ENCODE measurements at regions not wholly inside any gene's neighbourhood (a gene's known extent, or its start where the extent isn't known, plus 50 kb on each side); places are given as distances from the start of the nearest gene placed in this dataset.
"Not testable (repeated sequence)": the region's sequence is repeated elsewhere in the genome, so short reads cannot be mapped to it uniquely, and the experiment has no call there.

DNA sequence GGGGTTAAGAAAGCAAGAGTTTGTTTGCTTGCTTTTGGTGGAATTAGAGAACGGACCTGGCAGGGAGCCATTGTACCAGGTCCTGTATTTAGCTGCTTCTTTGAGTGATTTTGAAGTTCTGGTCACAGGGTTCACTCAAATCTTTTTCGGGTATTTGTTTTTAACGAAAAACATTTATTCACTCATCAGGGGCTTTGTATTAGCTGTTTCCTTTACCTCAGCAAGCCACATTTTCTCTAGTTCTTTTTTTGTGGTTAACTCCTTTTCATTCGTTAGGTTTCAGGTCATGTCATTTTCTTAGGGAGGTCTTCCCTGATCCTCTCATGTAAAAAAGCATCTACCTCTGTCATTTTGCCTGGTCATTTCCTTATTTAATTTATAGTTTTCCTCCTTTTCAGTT, 1502.2 kb downstream of the GRIK2 start:
- DNase-seq (ENCODE audit: low read depth) = no peak

DNA sequence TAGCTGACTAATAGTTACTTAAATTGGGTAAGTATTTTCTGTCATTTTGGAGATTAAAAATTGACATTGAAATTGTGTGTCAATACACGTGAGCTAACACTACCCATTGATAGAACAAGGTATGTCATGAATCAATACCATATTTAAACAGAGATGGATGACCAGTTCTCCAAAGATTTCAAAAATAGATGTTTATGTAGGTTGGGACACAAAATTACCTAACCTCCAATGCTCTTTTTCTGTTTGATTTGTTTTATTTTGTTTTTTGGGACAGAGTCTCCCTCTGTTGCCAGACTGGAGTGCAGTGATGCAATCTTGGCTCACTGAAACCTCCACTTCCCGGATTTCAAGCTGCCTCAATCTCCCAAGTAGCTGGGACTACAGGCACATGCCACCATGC, 1491.7 kb downstream of the GRIK2 start:
- DNase-seq (ENCODE audit: low read depth) = no peak

DNA sequence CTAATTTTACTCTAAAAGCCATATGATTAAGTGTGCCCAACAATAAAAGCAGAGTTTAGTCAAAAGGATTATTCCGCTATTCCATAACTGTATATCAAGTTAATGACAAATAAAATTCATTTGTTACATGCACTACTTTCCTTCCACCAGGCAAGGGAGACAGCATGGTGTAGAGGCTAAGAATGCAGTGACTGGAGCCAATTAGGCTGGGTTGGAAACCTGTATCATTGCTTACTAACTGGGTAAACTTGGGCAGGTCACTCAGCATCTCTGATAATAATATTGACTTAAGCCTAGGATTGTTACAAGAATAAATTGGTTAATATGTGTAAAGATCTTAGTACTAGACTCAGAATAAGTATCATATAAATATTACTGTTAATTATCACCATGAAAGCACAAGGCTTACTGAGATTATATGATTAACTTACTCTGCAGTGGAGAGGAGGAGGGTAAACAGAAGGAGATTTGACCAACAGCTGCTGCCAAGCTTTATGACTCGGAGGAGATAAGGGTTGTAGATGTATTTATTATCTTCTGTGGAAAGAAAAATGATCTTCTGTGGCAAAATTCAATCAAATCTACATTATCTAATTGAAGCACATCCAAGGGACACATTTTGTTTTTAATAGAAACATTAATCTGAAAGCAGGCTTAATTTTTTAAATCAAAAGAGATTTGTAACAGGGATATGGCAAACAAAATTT, 1459.9 kb downstream of the GRIK2 start:
- no peak for DNase-seq (ENCODE audit: low read depth)

DNA sequence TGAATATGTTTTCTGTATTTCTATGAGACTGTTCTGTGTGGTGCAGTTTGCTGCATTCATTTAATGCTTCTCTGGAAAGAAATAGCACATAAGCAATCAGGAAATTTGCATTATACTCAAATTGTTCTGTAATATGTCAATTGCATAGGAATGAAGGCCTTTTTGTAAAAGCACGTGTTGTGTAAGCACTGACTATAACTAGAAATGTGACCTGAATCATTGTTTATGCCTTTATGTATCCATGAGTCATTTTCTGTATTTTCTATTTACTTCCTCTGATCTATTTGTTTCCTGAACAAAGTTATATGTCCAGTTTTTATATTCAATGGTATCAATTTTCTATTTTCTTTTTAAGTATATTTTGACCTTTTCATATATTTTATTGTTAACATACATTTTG, 1455.3 kb downstream of the GRIK2 start:
- DNase-seq (ENCODE audit: low read depth) = no peak

DNA sequence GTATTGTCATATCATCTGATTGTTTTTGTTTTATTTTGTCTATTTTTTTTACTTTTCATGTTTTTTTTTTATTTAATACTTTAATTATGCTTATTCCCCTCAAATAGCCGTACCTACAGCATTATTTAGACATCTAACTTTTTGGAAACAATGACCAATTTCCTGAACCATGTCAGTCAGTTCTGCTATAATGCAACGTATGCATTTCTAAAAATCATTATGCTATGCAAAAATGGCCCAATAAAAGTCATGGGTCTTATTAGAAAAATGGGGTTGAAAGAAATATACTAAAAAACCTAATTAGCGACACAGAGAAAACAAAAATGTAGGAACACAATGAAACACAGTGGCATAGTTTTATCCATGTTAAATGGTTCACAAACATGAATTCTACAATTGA, 1454.7 kb downstream of the GRIK2 start:
- no peak for DNase-seq (ENCODE audit: low read depth)

DNA sequence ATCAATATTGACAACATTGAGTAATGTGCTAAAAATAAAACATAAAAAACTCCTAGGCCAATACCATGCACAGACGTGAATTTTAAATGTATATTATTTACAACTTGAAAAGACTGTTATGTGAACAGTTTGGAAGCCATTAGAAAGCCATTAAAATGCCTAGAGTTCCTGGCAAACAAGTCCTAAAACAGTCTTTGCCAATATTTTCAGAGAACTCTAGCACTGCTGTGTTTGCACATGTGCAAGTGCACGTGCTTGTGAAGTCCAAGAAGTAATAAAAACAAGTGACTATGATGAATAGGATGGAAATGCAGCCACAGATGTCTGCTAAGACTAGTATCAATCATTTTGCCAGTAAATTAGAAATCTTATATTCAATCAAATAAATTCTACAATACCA, 1447.6 kb downstream of the GRIK2 start:
- DNase-seq (ENCODE audit: low read depth) = no peak

DNA sequence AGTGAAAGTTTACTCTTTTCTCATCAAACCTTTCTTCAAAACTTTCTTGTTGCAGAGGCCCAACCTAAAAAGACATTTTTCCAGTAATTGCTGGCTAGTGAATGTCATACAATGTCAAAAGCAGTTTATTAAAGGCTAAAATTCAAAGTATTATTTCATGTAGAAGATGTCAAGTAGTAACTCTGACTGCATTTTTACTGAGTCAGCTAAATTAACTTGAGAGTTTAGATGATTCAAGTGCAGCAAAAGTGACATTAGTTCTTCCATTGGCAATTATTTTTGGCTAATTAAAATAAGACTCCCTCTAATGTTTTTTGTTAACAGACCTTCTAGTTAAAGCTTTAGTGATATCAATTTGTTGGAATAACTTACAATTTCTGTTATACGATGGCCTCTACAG, 1438.5 kb downstream of the GRIK2 start:
- no peak for DNase-seq (ENCODE audit: low read depth)

DNA sequence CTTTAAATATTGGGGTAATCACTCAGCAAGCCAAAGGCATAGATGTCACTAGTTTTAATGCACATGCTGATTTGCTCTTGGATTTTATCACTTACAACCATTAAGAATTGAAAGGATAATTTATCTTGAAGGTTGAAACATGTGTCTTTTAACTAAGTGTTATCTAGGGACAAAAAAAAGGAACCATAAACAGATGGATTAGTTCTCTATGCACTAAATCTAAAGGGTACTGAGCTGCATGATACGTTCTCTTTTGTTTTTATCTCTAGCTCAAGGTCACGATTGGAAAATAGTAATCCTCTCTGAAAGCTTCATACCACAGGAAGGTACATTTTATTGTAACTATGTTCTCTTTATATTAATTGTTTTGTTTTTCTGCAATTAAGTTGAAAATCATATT, 1426.6 kb downstream of the GRIK2 start:
- DNase-seq (ENCODE audit: low read depth) = no peak

DNA sequence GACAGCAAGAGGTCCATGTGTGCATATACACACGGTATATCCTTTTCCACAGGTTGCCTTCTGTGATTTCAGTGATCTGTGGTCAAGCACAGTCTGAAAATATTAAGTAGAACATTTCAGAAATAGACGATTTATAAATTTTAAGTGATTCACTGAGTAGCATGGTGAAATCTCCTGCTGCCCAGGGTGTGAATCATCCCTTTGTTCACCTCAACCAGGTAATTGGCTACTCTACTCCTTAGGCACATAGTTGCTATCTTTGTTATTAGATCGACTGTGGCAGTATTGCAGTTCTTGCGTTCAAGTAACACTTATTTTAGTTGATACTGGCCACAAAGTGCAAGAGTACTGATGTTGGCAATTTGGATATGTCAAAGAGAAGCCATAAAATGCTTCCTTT, 1421.7 kb downstream of the GRIK2 start:
- no peak for DNase-seq (ENCODE audit: low read depth)

DNA sequence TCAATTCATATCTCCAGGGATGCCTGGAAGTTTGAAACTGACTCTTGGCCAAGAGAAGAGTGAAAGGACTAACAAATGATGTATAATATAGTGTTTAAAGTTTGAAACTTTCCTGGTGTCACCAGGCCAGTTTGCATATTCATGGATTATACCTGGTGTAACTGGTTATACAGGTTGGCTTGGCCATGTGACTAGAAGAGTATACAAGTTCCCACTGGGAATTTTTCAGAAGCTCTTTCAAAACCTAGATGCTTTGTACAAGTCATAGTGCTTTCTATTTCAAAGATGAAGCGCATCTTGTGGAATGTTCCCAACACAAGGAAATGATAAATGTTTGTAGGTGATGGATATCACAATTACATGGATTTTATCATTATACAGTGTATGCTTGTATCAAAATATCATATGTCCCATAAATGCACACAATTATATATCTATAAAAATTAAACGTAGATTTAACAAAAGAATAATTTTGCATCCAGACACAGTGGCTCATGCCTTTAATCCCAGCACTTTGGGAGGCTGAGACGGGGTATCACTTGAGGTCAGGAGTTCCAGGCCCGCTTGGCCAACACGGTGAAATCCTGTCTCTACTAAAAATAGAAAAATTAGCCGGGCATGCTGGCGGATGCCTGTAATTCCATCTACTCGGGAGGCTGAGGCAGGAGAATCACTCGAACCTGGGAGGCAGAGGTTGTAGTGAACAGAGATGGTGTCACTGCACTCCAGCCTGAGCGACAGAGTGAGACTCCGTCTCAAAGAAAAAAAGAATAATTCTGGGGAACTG, 1420.2 kb downstream of the GRIK2 start:
- no peak for DNase-seq (ENCODE audit: low read depth)

DNA sequence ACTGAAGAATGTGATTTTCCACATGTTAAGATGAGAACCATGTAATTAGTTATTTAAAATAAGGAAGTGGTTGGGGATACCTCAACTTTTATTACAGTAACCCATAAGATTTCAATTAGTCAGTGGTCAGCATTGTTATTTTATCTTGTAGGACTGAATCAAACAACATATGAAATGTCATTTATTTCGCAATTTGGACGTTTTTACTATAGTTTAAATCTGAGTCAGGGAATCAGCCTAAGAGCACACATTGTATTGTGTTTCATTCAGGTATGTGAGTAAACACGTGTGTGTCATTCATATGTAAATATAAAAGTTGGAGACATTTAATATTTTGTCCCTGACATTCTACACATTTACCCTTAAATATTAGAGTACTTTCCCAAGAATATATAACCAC, 1418.7 kb downstream of the GRIK2 start:
- DNase-seq (ENCODE audit: low read depth) = no peak

DNA sequence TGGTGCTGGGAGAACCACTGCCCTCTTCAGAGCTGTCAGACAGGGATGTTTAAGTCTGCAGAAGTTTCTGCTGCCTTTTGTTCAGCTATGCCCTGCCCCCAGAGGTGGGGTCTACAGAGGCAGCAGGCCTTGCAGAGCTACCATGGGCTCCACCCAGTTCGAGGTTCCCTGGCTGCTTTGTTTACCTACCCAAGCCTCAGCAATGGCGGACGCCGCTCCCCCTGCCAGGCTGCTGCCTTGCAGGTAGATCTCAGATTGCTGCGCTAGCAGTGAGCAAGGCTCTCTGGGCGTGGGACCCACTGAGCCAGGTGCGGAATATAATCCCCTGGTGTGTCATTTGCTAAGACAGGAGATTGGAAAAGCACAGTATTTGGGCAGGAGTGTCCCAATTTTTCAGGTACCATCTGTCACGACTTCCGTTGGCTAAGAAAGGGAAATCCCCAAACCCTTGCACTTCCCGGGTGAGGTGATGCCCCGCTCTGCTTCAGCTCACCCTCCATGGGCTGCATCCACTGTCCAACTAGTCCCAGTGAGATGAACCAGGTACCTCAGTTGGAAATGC, 1415.5 kb downstream of the GRIK2 start:
- DNase-seq (ENCODE audit: low read depth) = not testable (repeated sequence)

DNA sequence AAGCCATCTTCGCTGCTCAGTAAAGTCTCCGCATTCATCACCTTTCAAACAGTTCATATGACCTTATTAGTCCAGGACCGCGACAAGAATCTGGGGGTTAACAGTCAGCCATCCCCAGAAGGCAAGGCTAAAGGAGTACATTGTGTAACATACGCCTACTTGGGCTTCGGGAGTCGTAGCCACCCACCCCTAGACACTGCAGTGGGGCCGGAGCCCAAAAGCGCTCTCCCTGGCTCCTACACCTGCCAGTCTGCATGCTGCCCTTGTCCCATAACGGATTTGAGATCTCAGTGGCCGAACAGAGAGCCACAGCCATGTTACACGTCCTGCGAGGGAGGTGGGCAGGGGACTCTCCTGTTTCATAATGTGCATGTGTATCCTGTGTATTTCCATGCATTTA, 1405.5 kb downstream of the GRIK2 start:
- no peak for DNase-seq (ENCODE audit: low read depth)

DNA sequence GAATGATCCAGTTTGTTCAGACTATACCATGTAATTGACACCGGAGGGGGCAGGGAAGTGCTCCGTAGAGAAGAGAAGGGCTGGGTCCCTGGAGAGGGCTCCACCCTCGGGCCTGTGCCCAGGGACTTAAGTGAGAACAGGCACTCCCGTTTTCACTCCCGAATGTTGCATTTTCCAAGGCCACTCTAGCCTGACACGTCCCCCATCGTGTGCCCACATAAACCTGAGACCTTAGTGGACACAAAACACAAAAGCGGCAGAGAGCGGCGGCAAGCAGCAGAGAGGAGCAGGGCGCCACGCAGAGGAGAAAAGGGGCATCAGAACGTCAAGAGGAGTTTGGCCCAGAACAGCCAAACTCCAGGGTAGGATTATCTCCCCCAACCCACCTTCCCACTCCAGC, 1405.1 kb downstream of the GRIK2 start:
- no peak for DNase-seq (ENCODE audit: low read depth)

DNA sequence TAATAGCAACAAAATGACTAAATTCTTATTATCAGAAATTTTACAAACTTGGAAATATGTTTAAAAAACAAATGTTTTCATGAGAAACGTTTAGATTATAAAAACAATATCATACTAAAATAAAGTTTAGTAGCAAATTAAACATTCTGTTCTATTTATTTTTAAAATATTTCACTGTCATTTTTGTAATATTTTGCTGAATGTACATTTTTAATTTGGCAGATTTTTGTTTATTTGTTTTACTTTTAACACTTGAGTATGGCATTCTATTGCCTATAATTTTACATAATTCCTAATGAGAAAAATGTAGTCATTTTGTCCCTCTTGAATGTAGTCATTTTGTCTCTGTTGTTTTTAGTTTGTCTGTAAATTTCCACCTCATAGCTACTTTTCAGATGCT, 1400.2 kb downstream of the GRIK2 start:
- no peak for DNase-seq (ENCODE audit: low read depth)

DNA sequence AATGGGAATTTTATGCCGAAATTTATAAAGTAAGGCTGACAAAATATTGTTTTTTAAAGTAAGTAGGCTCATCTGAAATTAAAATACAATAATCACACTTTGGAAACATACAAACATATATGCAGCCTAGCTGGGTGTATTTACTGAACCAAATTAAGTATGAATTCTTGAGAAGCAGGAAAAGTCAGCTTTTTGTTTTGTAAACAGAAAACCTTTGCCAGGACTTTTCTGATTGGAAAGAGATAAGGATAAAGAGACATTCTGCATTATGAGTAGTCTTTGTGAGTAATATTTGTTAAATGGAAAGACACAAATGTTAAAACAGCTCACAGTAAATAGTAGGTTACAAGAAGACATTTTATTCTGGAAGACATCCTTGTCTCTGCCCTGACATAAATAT, 1380.8 kb downstream of the GRIK2 start:
- no peak for DNase-seq (ENCODE audit: low read depth)

DNA sequence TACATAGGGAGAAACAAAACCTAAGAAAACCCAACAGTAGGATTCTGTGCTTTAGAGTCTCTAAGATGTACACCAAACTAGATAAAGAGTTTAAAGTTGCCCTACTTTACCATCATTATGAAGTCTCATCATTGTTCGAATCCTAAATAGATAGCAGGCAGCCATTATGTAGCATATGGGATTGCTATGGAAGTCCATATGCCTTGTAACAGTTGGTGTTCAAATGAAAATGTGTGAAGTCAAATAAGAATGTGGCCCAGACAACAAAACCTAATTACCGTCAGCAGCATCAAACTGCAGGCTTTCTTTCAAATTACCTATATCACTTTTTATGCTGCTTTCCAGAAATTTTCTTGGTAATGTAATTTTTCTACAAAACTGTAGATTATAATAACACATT, 1380.1 kb downstream of the GRIK2 start:
- DNase-seq (ENCODE audit: low read depth) = no peak

DNA sequence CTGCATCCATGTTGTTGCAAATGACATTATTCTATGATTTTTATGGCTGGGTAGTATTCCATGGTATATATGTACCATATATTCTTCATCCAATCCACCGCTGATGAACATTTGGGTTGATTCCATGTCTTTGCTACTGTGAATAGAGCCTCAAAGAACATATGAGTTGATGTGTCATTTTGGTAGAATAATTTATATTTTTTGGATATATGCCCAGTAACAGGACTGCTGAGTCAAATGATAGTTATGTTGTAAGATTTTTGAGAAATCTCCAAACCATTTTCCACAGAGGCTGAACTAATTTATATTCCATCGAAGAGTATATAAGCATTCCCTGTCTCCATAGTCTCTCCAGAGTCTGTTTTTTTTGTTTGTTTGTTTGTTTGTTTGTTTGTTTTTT, 1373.5 kb downstream of the GRIK2 start:
- no peak for DNase-seq (ENCODE audit: low read depth)

DNA sequence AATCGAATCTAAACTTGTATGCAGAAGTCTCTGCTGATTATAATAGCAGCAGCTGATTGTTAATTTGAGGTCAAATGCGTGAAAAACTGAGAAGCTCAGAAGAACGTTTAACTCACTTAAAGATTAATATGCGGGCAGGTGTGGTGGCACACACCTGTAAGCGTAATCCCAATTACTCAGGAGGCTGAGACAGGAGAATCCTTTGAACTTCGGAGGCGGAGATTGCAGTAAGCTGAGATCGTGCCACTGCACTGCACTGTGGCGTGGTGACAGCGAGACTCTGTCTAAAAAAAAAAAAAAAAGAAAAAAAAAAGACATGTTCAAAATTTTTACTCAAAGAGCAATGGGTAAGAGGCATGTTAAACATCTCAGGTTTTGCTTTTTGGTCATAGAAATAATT, 1370.8 kb downstream of the GRIK2 start:
- no peak for DNase-seq (ENCODE audit: low read depth)

DNA sequence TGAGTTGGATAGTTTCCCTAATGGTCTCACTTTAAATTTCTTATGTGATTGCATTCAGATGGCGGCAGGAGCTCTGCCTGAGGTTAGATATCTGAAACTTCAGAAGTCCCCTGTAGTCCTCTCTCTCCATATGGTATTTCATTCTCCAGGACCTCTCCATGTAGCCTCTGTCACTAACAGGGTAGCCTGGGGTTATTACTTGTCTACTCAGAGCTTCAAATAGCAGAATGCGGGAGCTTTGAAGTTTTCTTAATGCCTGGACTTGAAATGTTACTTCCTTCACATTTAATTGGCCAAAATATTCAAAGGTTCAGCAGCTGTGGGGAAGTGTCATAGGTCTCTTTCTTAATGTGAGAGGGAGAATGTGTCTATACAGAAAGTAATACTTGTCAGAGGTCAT, 1370.4 kb downstream of the GRIK2 start:
- no peak for DNase-seq (ENCODE audit: low read depth)

DNA sequence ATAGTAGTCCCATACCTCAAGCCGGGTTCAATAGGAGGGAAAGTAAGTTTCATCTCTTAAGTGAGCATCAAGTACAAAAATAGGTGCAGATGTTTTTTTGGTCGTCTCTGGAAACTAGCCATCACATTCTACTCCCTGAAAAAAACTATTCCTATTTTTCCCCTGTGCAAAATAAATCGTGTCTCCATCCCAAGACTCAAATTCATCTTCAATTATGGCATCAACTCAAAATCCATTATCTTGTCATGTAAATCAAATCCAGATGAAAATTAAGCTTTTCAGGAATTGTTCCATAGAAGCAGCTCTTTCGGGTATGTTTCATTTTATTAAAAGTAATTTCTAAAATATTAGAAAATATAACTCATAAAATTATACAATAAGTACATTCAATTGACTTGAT, 1368.4 kb downstream of the GRIK2 start:
- DNase-seq (ENCODE audit: low read depth) = no peak

DNA sequence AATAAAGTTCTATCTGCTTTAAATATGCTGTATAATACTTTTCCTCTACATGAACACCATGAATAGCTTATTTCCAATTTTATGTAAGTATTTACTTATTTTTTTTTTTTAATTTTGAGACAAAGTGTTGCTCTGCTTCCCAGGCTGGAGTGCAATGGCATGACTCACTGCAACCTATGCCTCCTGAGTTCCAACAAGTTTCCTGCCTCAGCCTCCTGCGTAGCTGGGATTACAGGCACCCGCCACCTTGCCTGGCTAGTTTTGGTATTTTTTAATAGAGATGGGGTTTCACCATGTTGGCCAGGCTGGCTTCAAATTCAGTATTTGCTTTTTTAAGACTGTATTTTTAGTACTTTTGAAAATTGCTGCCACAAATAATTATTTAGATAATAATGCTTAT, 1365.9 kb downstream of the GRIK2 start:
- no peak for DNase-seq (ENCODE audit: low read depth)

DNA sequence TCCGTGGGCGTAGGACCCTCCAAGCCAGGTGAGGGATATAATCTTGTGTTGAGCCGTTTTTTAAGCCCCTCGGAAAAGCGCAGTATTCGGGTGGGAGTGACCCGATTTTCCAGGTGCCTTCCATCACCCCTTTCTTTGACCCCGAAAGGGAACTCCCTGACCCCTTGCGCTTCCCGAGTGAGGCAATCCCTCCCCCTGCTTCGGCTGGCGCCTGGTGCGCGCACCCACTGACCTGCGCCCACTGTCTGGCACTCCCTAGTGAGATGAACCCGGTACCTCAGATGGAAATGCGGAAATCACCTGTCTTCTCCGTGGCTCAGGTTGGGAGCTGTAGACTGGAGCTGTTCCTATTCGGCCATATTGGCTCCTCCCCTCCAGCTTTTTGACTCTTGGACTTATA, 1365.0 kb downstream of the GRIK2 start:
- DNase-seq (ENCODE audit: low read depth) = not testable (repeated sequence)

Data from fibroblast of gingiva (primary cell).